Nephron progenitor cell (in vitro differentiated cells): ENCODE measurements at regions not wholly inside any gene's neighbourhood (a gene's known extent, or its start where the extent isn't known, plus 50 kb on each side); places are given as distances from the start of the nearest gene placed in this dataset.
A peak's percentile ranks its signal among the peaks of the same experiment; 100 is the strongest.

Experiments
- DNase-seq: peaks from one replicate; pipeline ENCODE4 v3.0.0; 2021
- H3K27ac Mint-ChIP-seq: 2 replicates; pipeline ENCODE4 v1.8.0; 2021; ENCODE audit warnings: mild to moderate bottlenecking, moderate library complexity, mixed read lengths
- H3K27me3 Mint-ChIP-seq: 2 replicates; pipeline ENCODE4 v1.8.0; 2021; ENCODE audit warnings: mild to moderate bottlenecking, low read depth, mixed read lengths; ENCODE audit not compliant: poor library complexity
- H3K36me3 Mint-ChIP-seq: 2 replicates; pipeline ENCODE4 v1.8.0; 2021; ENCODE audit warnings: low read depth, mixed read lengths
- H3K4me1 Mint-ChIP-seq: 2 replicates; pipeline ENCODE4 v1.8.0; 2021; ENCODE audit warnings: mixed read lengths
- H3K4me3 Mint-ChIP-seq: 2 replicates; pipeline ENCODE4 v1.8.0; 2021; ENCODE audit warnings: mild to moderate bottlenecking, moderate library complexity, mixed read lengths
- H3K9me3 Mint-ChIP-seq: 2 replicates; pipeline ENCODE4 v1.8.0; 2021; ENCODE audit warnings: mild to moderate bottlenecking, moderate library complexity, mixed read lengths
- TF ChIP-seq, protein P1 (sequence below): fragments of 200-600 bp; sonication (generic); IDR thresholded peaks from 2 replicates; pipeline ENCODE4 v1.5.0; 2021; ENCODE audit warnings: antibody characterized with exemption

- no peaks in the 10 kb centered on the region for H3K4me1 Mint-ChIP-seq
- H3K4me3 Mint-ChIP-seq: no peak overlapping the region
- H3K36me3 Mint-ChIP-seq: no peaks in the 10 kb centered on the region
- no peaks in the 10 kb centered on the region for H3K9me3 Mint-ChIP-seq
- DNase-seq: no peak
- TF ChIP-seq, protein P1, sequence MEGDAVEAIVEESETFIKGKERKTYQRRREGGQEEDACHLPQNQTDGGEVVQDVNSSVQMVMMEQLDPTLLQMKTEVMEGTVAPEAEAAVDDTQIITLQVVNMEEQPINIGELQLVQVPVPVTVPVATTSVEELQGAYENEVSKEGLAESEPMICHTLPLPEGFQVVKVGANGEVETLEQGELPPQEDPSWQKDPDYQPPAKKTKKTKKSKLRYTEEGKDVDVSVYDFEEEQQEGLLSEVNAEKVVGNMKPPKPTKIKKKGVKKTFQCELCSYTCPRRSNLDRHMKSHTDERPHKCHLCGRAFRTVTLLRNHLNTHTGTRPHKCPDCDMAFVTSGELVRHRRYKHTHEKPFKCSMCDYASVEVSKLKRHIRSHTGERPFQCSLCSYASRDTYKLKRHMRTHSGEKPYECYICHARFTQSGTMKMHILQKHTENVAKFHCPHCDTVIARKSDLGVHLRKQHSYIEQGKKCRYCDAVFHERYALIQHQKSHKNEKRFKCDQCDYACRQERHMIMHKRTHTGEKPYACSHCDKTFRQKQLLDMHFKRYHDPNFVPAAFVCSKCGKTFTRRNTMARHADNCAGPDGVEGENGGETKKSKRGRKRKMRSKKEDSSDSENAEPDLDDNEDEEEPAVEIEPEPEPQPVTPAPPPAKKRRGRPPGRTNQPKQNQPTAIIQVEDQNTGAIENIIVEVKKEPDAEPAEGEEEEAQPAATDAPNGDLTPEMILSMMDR: no peak
- H3K27ac Mint-ChIP-seq: no peak overlapping the region
- no peaks in the 10 kb centered on the region for H3K27me3 Mint-ChIP-seq
Measured at GRCh38 chr11:103661991-103662390, 374.4 kb upstream of the DDI1 start.

DNA sequence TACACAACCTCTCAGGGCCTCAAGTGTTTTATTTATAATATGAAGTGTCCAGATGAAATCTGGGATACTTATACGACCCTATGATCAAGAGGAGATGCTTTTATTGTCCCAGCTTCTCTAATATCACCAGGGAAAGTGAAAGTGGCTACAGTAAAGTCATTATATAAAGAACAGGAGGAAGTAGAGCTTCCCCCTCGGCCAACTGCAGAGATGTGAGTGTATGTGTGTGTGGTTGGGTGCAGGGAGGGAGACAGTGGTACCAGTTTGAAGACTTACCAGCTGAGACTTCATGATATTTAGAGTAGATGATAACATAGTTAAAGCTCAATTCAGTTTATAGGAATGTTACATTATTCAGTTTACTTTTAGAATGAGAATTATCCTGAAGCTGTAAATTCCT lies 373.6 kb upstream of the DDI1 start:
- no peak for DNase-seq
- no peaks in the 10 kb centered on the region for H3K9me3 Mint-ChIP-seq
- TF ChIP-seq, protein P1: no peak
- H3K4me3 Mint-ChIP-seq: no peak overlapping the region
- no peaks in the 10 kb centered on the region for H3K27me3 Mint-ChIP-seq
- H3K4me1 Mint-ChIP-seq: no peaks in the 10 kb centered on the region
- H3K27ac Mint-ChIP-seq: no peak overlapping the region
- H3K36me3 Mint-ChIP-seq: no peaks in the 10 kb centered on the region

DNA sequence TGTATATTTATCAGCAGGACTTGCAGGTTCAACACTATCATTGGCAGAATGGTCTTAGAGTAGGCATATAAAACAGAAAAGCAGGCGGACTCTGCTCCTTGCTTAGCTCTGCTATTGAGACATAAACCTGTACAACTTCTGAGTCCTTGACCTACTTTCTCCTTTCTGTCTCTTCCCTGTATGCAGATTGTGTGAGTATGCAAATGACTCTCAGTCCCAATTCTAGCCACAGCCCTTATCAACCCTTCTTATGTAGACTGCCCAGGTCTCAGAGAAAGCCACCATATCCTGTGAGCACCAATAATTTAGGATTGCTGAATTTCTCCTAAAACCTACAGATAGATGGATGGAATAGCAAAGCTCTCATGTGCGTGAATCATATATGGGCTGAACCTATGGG lies 367.6 kb upstream of the DDI1 start:
- Mint-ChIP-seq H3K4me3 (no peak overlapping the region), H3K36me3 (no peaks in the 10 kb centered on the region), H3K27ac (no peak overlapping the region), H3K9me3 (no peaks in the 10 kb centered on the region), H3K27me3 (no peaks in the 10 kb centered on the region), H3K4me1 (no peaks in the 10 kb centered on the region)
- DNase-seq: no peak
- TF ChIP-seq, protein P1: no peak

- Mint-ChIP-seq H3K27ac (no peak overlapping the region), H3K4me1 (no peaks in the 10 kb centered on the region), H3K36me3 (no peaks in the 10 kb centered on the region), H3K9me3 (no peaks in the 10 kb centered on the region), H3K4me3 (no peak overlapping the region), H3K27me3 (no peaks in the 10 kb centered on the region)
- TF ChIP-seq, protein P1: peak; percentile 21
- DNase-seq: no peak
Measured at GRCh38 chr11:103671143-103671651, 365.2 kb upstream of the DDI1 start.

GRCh38 chr11:103673773-103674172 lies 362.7 kb upstream of the DDI1 start:
- no peaks in the 10 kb centered on the region for H3K27me3 Mint-ChIP-seq
- H3K4me1 Mint-ChIP-seq: no peaks in the 10 kb centered on the region
- TF ChIP-seq, protein P1: no peak
- DNase-seq: no peak
- H3K4me3 Mint-ChIP-seq: no peak overlapping the region
- no peak overlapping the region for H3K27ac Mint-ChIP-seq
- no peaks in the 10 kb centered on the region for H3K36me3 Mint-ChIP-seq
- no peaks in the 10 kb centered on the region for H3K9me3 Mint-ChIP-seq

DNA sequence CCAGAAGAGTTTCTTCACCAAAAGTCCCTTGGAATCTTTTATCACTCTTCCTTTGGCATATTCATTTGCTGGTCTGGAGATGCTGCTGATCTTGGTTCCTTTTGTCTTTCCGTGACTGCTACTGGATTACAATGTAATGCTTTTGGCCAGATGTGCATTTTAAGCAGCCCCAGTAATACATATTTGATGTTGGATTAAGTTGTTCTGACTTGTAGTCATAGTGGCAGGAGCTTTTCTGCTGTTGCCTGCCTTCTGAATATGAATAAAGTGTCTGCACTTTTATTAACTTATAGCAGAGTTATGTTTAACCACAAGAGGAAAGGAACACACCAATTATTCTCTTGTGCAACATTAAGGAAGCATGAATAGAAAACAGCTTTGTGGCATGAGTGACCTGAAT lies 360.0 kb upstream of the DDI1 start:
- TF ChIP-seq, protein P1: no peak
- Mint-ChIP-seq H3K4me3 (no peak overlapping the region), H3K27me3 (no peaks in the 10 kb centered on the region), H3K27ac (no peak overlapping the region), H3K4me1 (no peaks in the 10 kb centered on the region), H3K9me3 (no peaks in the 10 kb centered on the region), H3K36me3 (no peaks in the 10 kb centered on the region)
- no peak for DNase-seq
